ENCODE measurements at regions not wholly inside any gene's neighbourhood (a gene's known extent, or its start where the extent isn't known, plus 50 kb on each side); places are given as distances from the start of the nearest gene placed in this dataset.
"Not testable (repeated sequence)": the region's sequence is repeated elsewhere in the genome, so short reads cannot be mapped to it uniquely, and the experiment has no call there.

DNA sequence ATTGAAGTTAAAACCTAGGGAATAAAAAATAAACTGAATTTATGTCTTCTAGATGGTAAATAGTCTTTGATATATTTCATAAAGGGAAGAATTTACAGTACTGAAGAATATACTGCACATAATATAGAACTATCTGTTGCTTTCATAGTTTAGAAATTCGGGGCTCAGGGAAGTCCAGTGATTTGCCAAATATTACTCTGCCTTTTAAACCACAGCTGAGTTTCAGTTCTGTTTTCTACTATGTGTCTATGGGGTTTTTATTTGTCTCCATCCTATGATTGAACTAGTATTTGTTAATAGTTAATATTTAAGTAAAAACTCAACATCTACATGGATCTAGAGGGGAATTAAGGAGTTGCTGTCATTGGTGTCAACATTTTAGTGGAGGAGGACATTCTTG lies 715.0 kb upstream of the CDH8 start:
- Histone ChIP-seq H3K27ac (no peak overlapping the region), H3K4me3 (no peak overlapping the region), H3K36me3 (no peaks in the 10 kb centered on the region), H3K4me1 (ENCODE audit: control insufficient read depth in 1 of 2, low read depth in 2 of 2) (no peaks in the 10 kb centered on the region), H3K27me3 (replicated peaks; ENCODE audit: insufficient read depth) (no peaks in the 10 kb centered on the region), H3K9me3 (no peaks in the 10 kb centered on the region)
- DNase-seq (ENCODE audit: low spot score) (no peak), ATAC-seq (ENCODE audit: insufficient number of reproducible peaks, low FRiP score, low read depth) (no peak)
- TF ChIP-seq, protein P1, sequence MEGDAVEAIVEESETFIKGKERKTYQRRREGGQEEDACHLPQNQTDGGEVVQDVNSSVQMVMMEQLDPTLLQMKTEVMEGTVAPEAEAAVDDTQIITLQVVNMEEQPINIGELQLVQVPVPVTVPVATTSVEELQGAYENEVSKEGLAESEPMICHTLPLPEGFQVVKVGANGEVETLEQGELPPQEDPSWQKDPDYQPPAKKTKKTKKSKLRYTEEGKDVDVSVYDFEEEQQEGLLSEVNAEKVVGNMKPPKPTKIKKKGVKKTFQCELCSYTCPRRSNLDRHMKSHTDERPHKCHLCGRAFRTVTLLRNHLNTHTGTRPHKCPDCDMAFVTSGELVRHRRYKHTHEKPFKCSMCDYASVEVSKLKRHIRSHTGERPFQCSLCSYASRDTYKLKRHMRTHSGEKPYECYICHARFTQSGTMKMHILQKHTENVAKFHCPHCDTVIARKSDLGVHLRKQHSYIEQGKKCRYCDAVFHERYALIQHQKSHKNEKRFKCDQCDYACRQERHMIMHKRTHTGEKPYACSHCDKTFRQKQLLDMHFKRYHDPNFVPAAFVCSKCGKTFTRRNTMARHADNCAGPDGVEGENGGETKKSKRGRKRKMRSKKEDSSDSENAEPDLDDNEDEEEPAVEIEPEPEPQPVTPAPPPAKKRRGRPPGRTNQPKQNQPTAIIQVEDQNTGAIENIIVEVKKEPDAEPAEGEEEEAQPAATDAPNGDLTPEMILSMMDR (IDR thresholded peaks at IDR 0.05) = no peak

DNA sequence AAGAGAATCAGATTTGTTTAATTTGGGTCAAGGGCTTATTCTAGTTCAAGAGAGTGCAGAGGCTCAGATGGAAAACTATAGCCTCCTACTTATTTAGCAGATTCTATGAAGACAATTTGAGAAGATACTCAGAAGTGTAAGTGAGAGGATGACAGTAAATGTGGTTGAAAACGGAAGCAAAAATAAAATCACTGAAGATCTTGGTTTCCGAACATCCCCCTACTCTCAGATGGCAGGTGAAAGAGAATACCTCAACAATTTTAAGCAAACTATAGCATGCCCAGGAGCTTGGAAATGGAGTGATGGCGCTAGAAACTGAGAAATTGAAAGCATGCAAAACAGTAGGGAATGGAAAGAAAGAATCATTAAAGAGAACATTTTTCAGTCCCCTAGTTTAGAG lies 705.5 kb upstream of the CDH8 start:
- H3K4me3 ChIP-seq = no peak overlapping the region
- TF ChIP-seq, protein P1 (IDR thresholded peaks at IDR 0.05) = no peak
- no peaks in the 10 kb centered on the region for H3K27me3 ChIP-seq (replicated peaks; ENCODE audit: insufficient read depth)
- no peaks in the 10 kb centered on the region for H3K9me3 ChIP-seq
- ATAC-seq (ENCODE audit: insufficient number of reproducible peaks, low FRiP score, low read depth) (no peak), DNase-seq (ENCODE audit: low spot score) (no peak)
- no peak overlapping the region for H3K27ac ChIP-seq
- no peaks in the 10 kb centered on the region for H3K36me3 ChIP-seq
- H3K4me1 ChIP-seq (ENCODE audit: control insufficient read depth in 1 of 2, low read depth in 2 of 2) = no peaks in the 10 kb centered on the region

DNA sequence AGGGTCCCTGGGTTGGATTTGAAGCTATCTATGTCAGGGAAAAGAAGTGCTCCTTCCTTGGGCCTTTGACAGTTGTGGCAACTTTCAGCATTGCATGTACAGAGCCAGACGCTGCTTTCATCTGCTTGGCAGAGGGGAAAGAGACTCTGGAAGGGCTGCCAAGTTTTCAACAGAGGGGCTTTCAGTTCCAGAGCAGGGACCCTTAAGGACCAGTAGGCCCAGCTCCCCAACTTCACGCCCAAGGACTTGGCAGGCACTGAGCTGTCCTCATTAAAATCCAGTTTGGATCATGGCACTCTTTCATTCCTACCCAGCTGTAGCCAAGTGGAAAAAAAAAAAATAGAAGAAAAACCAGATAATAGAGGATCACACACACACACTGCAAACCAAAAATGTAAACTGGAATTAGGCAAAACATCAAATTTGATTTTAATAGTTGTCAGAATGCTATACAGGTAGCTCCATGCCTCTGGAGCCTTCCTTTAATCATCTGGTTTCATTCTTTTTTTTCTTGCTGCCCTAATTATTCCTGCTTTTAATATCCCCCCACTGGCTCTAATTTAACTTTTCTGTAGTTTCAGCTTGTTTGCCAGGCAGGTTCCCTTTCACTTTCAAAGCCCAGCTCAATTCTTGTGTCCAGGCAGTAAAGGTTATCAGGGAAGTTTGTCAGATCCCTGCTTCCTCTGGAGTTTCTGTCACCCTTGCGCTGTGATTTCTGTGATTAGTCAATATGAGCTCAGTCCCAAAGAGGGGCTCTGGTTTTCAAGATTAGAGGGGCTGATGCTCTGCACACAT lies 702.6 kb upstream of the CDH8 start:
- no peak for DNase-seq (ENCODE audit: low spot score)
- no peaks in the 10 kb centered on the region for H3K27me3 ChIP-seq (replicated peaks; ENCODE audit: insufficient read depth)
- H3K4me1 ChIP-seq (ENCODE audit: control insufficient read depth in 1 of 2, low read depth in 2 of 2) = no peaks in the 10 kb centered on the region
- TF ChIP-seq, protein P1 (IDR thresholded peaks at IDR 0.05) = no peak
- no peak overlapping the region for H3K27ac ChIP-seq
- no peak for ATAC-seq (ENCODE audit: insufficient number of reproducible peaks, low FRiP score, low read depth)
- no peaks in the 10 kb centered on the region for H3K9me3 ChIP-seq
- H3K36me3 ChIP-seq = no peaks in the 10 kb centered on the region
- H3K4me3 ChIP-seq = no peak overlapping the region

DNA sequence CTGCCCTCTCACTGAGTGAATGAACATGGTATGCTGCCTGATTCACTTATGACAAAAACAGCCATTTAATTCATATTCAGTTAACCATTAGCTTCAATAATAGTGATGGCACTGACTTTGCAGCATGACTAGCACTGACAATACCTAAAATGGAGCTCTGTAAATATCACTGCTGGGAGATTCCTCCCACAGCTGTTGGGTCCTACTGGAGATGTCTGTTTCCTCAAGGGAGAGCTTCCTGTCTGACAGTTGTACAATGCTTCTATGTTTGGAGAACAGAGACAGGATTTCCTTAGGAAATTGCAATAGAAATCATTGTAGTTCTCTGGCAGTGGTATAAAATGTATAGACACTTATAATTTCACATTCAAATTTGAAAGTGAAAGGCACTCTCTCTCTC lies 695.9 kb upstream of the CDH8 start:
- DNase-seq (ENCODE audit: low spot score) (no peak), ATAC-seq (ENCODE audit: insufficient number of reproducible peaks, low FRiP score, low read depth) (no peak)
- Histone ChIP-seq H3K27me3 (replicated peaks; ENCODE audit: insufficient read depth) (no peaks in the 10 kb centered on the region), H3K9me3 (no peaks in the 10 kb centered on the region), H3K4me1 (ENCODE audit: control insufficient read depth in 1 of 2, low read depth in 2 of 2) (no peaks in the 10 kb centered on the region), H3K4me3 (no peak overlapping the region), H3K27ac (no peak overlapping the region), H3K36me3 (no peaks in the 10 kb centered on the region)
- TF ChIP-seq, protein P1 (IDR thresholded peaks at IDR 0.05) = no peak

DNA sequence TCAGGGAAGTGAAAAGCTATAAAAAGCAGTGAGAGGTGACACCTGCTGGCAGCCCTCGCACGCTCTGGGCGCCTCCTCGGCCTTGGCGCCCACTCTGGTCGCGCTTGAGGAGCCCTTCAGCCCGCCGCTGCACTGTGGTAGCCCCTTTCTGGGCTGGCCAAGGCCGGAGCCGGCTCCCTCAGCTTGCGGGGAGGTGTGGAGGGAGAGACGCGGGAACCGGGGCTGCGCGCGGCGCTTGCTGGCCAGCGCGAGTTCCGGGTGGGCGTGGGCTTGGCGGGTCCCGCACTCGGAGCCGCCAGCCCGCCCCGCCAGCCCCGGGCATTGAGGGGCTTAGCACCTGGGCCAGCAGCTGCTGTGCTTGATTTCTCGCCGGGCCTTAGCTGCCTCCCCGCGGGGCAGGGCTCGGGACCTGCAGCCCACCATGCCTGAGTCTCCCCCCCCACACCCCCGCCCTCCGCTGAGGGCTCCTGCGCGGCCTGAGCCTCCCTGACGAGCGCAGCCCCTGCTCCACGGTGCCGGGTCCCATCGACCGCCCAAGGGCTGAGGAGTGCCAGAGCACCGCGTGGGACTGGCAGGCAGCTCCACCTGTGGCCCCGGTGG lies 688.5 kb upstream of the CDH8 start:
- not testable (repeated sequence) for ATAC-seq (ENCODE audit: insufficient number of reproducible peaks, low FRiP score, low read depth); DNase-seq (ENCODE audit: low spot score); H3K4me1 ChIP-seq (ENCODE audit: control insufficient read depth in 1 of 2, low read depth in 2 of 2); H3K27ac ChIP-seq; H3K27me3 ChIP-seq (replicated peaks; ENCODE audit: insufficient read depth); H3K36me3 ChIP-seq; H3K9me3 ChIP-seq; H3K4me3 ChIP-seq
